OCI-LY3 (cell line): ENCODE measurements at regions not wholly inside any gene's neighbourhood (a gene's known extent, or its start where the extent isn't known, plus 50 kb on each side); places are given as distances from the start of the nearest gene placed in this dataset.
"Not testable (repeated sequence)": the region's sequence is repeated elsewhere in the genome, so short reads cannot be mapped to it uniquely, and the experiment has no call there.

ENCODE experiments used
- H2AFZ ChIP-seq: fragments of 200-600, 300-600 bp; shearing (Covaris generic); 2 replicates; pipeline ENCODE4 v1.6.0; 2014; ENCODE audit warnings: antibody characterized with exemption, low read depth, low read length
- H3K27ac ChIP-seq: fragments of 200-600, 300-600 bp; sonication (generic); 2 replicates; pipeline ENCODE4 v1.5.1; 2014; ENCODE audit warnings: mild to moderate bottlenecking, low read length, moderate library complexity, mixed read lengths
- H3K27me3 ChIP-seq: fragments of 200-600, 300-600 bp; sonication (generic); 2 replicates; pipeline ENCODE4 v1.6.1; 2014; ENCODE audit warnings: low read depth, low read length, mixed read lengths
- H3K36me3 ChIP-seq: fragments of 200-600, 300-600 bp; sonication (generic); replicated peaks from 2 replicates; pipeline ENCODE3; 2014; ENCODE audit warnings: low read depth, low read length, mixed read lengths
- H3K4me1 ChIP-seq: fragments of 300-600, 200-600 bp; sonication (generic); 2 replicates; pipeline ENCODE4 v1.6.1; 2014; ENCODE audit warnings: low read length, mixed read lengths
- H3K4me2 ChIP-seq: fragments of 200-600, 300-600 bp; sonication (generic); 2 replicates; pipeline ENCODE4 v1.6.1; 2014; ENCODE audit warnings: low read length, mixed read lengths
- H3K4me3 ChIP-seq: fragments of 300-600, 200-600 bp; sonication (generic); 2 replicates; pipeline ENCODE4 v1.5.1; 2014; ENCODE audit warnings: antibody characterized with exemption, mild to moderate bottlenecking, low read length, moderate library complexity
- H3K79me2 ChIP-seq: fragments of 300-600, 200-600 bp; shearing (Covaris generic); 2 replicates; pipeline ENCODE4 v1.6.1; 2014; ENCODE audit warnings: mild to moderate bottlenecking, low read length, mixed read lengths
- H3K9ac ChIP-seq: fragments of 300-600, 200-600 bp; shearing (Covaris generic); 2 replicates; pipeline ENCODE4 v1.6.0; 2014; ENCODE audit warnings: mild to moderate bottlenecking, low read length, moderate library complexity
- H3K9me3 ChIP-seq: fragments of 200-600, 300-600 bp; shearing (Covaris generic); 2 replicates; pipeline ENCODE4 v1.6.1; 2014; ENCODE audit warnings: low read length, mixed read lengths; ENCODE audit not compliant: insufficient read depth
- H4K20me1 ChIP-seq: fragments of 200-600, 300-600 bp; sonication (generic); 2 replicates; pipeline ENCODE4 v1.6.1; 2016; ENCODE audit warnings: low read length, mixed read lengths; ENCODE audit not compliant: insufficient read depth
- CTCF ChIP-seq: fragments of 200-600, 300-600 bp; sonication (generic); IDR thresholded peaks from 2 replicates; pipeline ENCODE4 v1.5.1; 2014; ENCODE audit warnings: antibody characterized with exemption, low read length, low read depth
- EZH2phosphoT487 ChIP-seq: fragments of 200-600 bp; shearing (Covaris generic); IDR thresholded peaks from 2 replicates; pipeline ENCODE4 v1.6.1; 2018; ENCODE audit warnings: antibody characterized with exemption, mixed run types, low read depth

- H4K20me1 ChIP-seq: no peaks in the 10 kb centered on the region
- no peak for TF ChIP-seq CTCF
- TF ChIP-seq EZH2phosphoT487: no peak
- no peak overlapping the region for H3K27ac ChIP-seq
- H3K36me3 ChIP-seq: no peaks in the 10 kb centered on the region
- no peak overlapping the region for H3K4me2 ChIP-seq
- no peak overlapping the region for H3K4me3 ChIP-seq
- H3K27me3 ChIP-seq: no peaks in the 10 kb centered on the region
- H3K79me2 ChIP-seq: no peaks in the 10 kb centered on the region
- H3K4me1 ChIP-seq: no peaks in the 10 kb centered on the region
- H3K9me3 ChIP-seq: no peaks in the 10 kb centered on the region
- H2AFZ ChIP-seq: no peak overlapping the region
- no peak overlapping the region for H3K9ac ChIP-seq
Measured at GRCh38 chr5:125452991-125453390, 706.6 kb upstream of the ZNF608 start.

GRCh38 chr5:125455041-125455440 is 708.6 kb upstream of the ZNF608 start:
- TF ChIP-seq EZH2phosphoT487 (no peak), CTCF (no peak)
- H3K27ac ChIP-seq: no peak overlapping the region

GRCh38 chr5:125456005-125456404 is 709.6 kb upstream of the ZNF608 start:
- not testable (repeated sequence) for H2AFZ ChIP-seq, H3K4me3 ChIP-seq, H3K79me2 ChIP-seq, H3K27ac ChIP-seq, H3K4me2 ChIP-seq, H4K20me1 ChIP-seq, H3K27me3 ChIP-seq, H3K9ac ChIP-seq, H3K9me3 ChIP-seq, H3K36me3 ChIP-seq, H3K4me1 ChIP-seq

More at GRCh38 chr5:125455041-125455440, 708.6 kb upstream of the ZNF608 start:
- no peak overlapping the region for H3K4me3 ChIP-seq
- no peak overlapping the region for H2AFZ ChIP-seq
- H3K9me3 ChIP-seq: no peaks in the 10 kb centered on the region
- no peaks in the 10 kb centered on the region for H3K4me1 ChIP-seq
- no peaks in the 10 kb centered on the region for H3K79me2 ChIP-seq
- no peak overlapping the region for H3K9ac ChIP-seq
- no peak overlapping the region for H3K4me2 ChIP-seq
- no peaks in the 10 kb centered on the region for H3K27me3 ChIP-seq
- no peaks in the 10 kb centered on the region for H3K36me3 ChIP-seq
- H4K20me1 ChIP-seq: no peaks in the 10 kb centered on the region

GRCh38 chr5:125457617-125458016 is 711.2 kb upstream of the ZNF608 start:
- Histone ChIP-seq H3K27ac (no peak overlapping the region), H2AFZ (no peak overlapping the region), H3K9ac (no peak overlapping the region), H3K9me3 (no peaks in the 10 kb centered on the region), H3K4me3 (no peak overlapping the region), H3K4me1 (no peaks in the 10 kb centered on the region), H3K36me3 (no peaks in the 10 kb centered on the region), H3K27me3 (no peaks in the 10 kb centered on the region), H3K79me2 (no peaks in the 10 kb centered on the region), H4K20me1 (no peaks in the 10 kb centered on the region), H3K4me2 (no peak overlapping the region)
- no peak for TF ChIP-seq CTCF
- TF ChIP-seq EZH2phosphoT487: no peak

- H2AFZ ChIP-seq, H3K79me2 ChIP-seq, H3K4me3 ChIP-seq, H3K9me3 ChIP-seq, H3K4me2 ChIP-seq, H4K20me1 ChIP-seq, H3K4me1 ChIP-seq, H3K27me3 ChIP-seq, H3K9ac ChIP-seq, H3K27ac ChIP-seq, H3K36me3 ChIP-seq: not testable (repeated sequence)
Measured at GRCh38 chr5:125458949-125459348, 712.5 kb upstream of the ZNF608 start.
